Neutrophil (primary cell): ENCODE measurements at regions not wholly inside any gene's neighbourhood (a gene's known extent, or its start where the extent isn't known, plus 50 kb on each side); places are given as distances from the start of the nearest gene placed in this dataset.

Experiments used
- H3K27ac ChIP-seq: fragments of 200-600 bp; sonication (generic); 2 replicates; pipeline ENCODE4 v1.5.1; 2016; ENCODE audit warnings: mild to moderate bottlenecking, moderate library complexity
- H3K27me3 ChIP-seq: fragments of 200-600 bp; sonication (generic); 2 replicates; pipeline ENCODE4 v1.6.0; 2016; ENCODE audit warnings: mild to moderate bottlenecking
- H3K36me3 ChIP-seq: fragments of 200-600 bp; sonication (generic); 2 replicates; pipeline ENCODE4 v1.5.1; 2017
- H3K4me1 ChIP-seq, 2 experiments: fragments of 200-600 bp in 1 of 2; sonication (generic) in 1 of 2; 1 replicate in 1 of 2; 2 replicates in 1 of 2; pipeline versions ENCODE4 v1.5.1 to v1.6.1; 2013 to 2016; ENCODE audit warnings: low read depth in 1 of 2, low read length in 1 of 2, mild to moderate bottlenecking in 1 of 2, moderate library complexity in 1 of 2; ENCODE audit not compliant: control insufficient read depth in 1 of 2, insufficient read depth in 1 of 2
- H3K4me3 ChIP-seq, 2 experiments: fragments of 200-600 bp in 1 of 2; sonication (generic) in 1 of 2; 1 replicate in 1 of 2; 2 replicates in 1 of 2; pipeline ENCODE4 v1.5.1; 2013 to 2016; ENCODE audit warnings: low read depth in 1 of 2, low read length in 1 of 2, mild to moderate bottlenecking in 1 of 2, moderate library complexity in 1 of 2
- H3K9me3 ChIP-seq: fragments of 200-600 bp; sonication (generic); 2 replicates; pipeline ENCODE4 v1.5.1; 2016
- TF ChIP-seq, protein P1 (sequence below): fragments of 200-600 bp; sonication (generic); IDR thresholded peaks from 2 replicates; pipeline ENCODE4 v1.5.1; 2016; ENCODE audit warnings: antibody characterized with exemption

DNA sequence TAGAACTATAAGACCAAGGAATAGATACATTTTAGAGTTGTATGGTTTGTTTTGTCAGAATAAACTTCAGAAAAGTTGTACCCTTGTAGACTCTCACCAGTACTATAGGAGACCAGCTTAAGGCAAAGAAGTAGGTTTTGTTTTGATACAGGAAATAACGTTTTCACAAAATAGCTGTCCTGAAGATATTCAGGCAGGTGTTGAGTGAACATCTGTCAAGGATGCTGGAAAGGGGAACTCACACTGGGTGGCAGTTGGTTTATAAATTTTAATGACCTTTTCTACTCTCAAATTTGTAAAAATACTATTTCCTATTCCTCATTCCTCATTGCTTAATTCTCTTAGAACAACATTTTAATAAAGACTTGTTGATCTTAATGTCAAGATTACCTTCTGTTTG is 174.0 kb upstream of the MAN1A1 start:
- H3K4me1 ChIP-seq, result no peaks in the 10 kb centered on the region
- no peak overlapping the region for H3K27ac ChIP-seq
- H3K27me3 ChIP-seq, result no peaks in the 10 kb centered on the region
- no peak overlapping the region for H3K4me3 ChIP-seq
- no peaks in the 10 kb centered on the region for H3K36me3 ChIP-seq
- H3K9me3 ChIP-seq, result no peaks in the 10 kb centered on the region
- TF ChIP-seq, protein P1, sequence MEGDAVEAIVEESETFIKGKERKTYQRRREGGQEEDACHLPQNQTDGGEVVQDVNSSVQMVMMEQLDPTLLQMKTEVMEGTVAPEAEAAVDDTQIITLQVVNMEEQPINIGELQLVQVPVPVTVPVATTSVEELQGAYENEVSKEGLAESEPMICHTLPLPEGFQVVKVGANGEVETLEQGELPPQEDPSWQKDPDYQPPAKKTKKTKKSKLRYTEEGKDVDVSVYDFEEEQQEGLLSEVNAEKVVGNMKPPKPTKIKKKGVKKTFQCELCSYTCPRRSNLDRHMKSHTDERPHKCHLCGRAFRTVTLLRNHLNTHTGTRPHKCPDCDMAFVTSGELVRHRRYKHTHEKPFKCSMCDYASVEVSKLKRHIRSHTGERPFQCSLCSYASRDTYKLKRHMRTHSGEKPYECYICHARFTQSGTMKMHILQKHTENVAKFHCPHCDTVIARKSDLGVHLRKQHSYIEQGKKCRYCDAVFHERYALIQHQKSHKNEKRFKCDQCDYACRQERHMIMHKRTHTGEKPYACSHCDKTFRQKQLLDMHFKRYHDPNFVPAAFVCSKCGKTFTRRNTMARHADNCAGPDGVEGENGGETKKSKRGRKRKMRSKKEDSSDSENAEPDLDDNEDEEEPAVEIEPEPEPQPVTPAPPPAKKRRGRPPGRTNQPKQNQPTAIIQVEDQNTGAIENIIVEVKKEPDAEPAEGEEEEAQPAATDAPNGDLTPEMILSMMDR, result no peak

DNA sequence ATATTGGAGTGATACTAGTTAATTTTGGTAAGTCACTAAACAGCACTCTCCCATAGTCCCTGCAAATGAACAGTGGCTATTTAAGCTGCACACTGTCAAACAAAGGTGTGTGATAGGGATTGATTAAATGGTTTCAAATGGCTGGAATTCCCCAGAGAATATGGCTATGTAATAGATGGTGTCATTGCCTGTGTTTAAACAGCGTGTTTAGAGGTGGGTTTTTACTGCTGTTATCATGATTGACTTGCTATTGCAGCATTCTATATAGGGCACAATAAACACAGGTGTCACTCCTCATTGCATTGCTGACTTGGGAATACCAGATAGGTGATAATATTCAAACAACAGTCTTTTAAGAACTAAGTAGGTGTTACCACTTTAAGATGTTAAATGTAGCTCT is 171.7 kb upstream of the MAN1A1 start:
- no peak overlapping the region for H3K4me3 ChIP-seq
- no peaks in the 10 kb centered on the region for H3K9me3 ChIP-seq
- H3K27ac ChIP-seq, result no peak overlapping the region
- H3K27me3 ChIP-seq, result no peaks in the 10 kb centered on the region
- no peaks in the 10 kb centered on the region for H3K4me1 ChIP-seq
- TF ChIP-seq, protein P1, result no peak
- no peaks in the 10 kb centered on the region for H3K36me3 ChIP-seq

DNA sequence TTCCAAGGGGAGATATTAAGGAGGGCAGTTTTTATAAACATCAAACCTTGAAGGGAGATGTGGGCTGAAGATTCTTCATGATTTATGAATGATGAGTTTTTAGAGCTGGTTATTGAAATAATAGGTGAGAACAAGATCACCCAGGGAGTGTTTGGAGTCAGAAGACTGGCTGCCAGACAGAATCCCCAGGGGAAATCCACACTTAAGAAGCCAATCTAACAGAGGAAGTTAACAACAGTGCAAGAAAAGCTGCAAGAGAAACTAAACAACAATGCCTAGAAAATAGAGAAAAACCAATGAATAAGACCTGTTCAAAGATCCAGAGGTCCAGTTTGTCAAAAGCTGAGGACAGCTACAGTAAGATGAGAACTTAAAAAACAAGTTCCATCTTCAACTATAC is 167.9 kb upstream of the MAN1A1 start:
- no peaks in the 10 kb centered on the region for H3K4me1 ChIP-seq
- no peaks in the 10 kb centered on the region for H3K36me3 ChIP-seq
- no peaks in the 10 kb centered on the region for H3K9me3 ChIP-seq
- H3K4me3 ChIP-seq, result no peak overlapping the region
- H3K27me3 ChIP-seq, result no peaks in the 10 kb centered on the region
- TF ChIP-seq, protein P1, result no peak
- H3K27ac ChIP-seq, result no peak overlapping the region

DNA sequence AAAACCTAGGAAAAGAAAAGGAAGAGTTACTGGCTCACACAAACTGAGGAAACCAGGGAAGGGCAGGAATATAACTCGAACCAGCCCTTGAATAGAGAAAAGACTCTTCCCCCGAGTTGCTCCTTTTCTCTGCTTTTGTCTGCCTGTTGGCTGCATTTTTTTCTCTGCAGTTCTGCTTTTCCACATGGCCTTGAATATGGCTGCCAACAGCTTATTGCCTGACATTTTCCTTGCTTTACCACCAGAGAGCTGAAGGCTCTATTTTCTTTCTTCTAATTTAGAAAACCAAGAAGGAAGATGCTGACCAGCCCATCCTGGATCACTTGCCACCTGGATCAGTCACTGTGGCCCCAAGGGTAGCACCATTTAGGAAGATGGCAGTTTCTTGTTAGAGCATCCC is 164.8 kb upstream of the MAN1A1 start:
- Histone ChIP-seq H3K36me3 (no peaks in the 10 kb centered on the region), H3K4me3 (no peak overlapping the region), H3K27ac (no peak overlapping the region), H3K27me3 (no peaks in the 10 kb centered on the region), H3K9me3 (no peaks in the 10 kb centered on the region), H3K4me1 (no peaks in the 10 kb centered on the region)
- TF ChIP-seq, protein P1, result no peak

DNA sequence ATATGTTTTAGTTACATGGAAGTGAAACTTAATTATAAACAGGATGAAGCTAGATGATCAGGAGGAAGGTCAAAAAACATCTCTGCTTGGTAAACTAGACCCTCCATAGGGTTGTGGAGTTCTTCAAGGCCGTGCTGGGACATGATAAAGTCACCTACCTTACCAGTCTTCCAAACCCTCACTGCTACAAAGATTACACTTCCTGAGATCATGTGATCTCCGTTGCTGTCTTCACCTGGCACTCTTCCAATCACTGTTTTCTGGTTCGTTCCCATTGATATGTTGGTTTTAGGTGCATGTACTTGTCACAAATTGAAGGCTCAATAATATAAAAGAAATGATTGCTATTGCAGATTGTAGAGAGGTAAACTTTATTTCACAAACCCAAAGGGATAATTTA is 161.5 kb upstream of the MAN1A1 start:
- H3K4me1 ChIP-seq, result no peaks in the 10 kb centered on the region
- no peak overlapping the region for H3K4me3 ChIP-seq
- no peaks in the 10 kb centered on the region for H3K27me3 ChIP-seq
- no peaks in the 10 kb centered on the region for H3K36me3 ChIP-seq
- no peaks in the 10 kb centered on the region for H3K9me3 ChIP-seq
- no peak overlapping the region for H3K27ac ChIP-seq
- TF ChIP-seq, protein P1, result no peak

DNA sequence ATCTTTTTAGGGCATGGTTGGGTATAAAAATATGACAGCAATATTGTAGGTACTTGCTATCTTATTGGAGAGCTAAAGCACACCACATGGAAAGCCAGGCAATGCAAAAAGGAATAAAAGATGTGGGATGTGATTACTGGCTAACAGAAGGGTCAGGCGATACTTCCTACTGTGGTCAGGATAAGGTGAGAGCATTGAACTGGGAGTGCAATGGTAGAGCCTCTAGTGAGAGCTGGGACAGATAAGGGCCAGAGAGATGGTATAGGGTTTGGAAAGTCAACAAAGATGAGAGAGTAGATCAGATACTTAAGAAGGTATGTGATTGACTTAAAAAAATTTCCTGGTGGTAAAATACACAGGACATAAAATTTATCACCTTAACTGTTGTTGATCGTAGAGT is 160.7 kb upstream of the MAN1A1 start:
- no peaks in the 10 kb centered on the region for H3K4me1 ChIP-seq
- TF ChIP-seq, protein P1, result no peak
- H3K9me3 ChIP-seq, result no peaks in the 10 kb centered on the region
- no peaks in the 10 kb centered on the region for H3K36me3 ChIP-seq
- H3K27me3 ChIP-seq, result no peaks in the 10 kb centered on the region
- no peak overlapping the region for H3K4me3 ChIP-seq
- no peak overlapping the region for H3K27ac ChIP-seq
